ENCODE measurements at regions not wholly inside any gene's neighbourhood (a gene's known extent, or its start where the extent isn't known, plus 50 kb on each side); places are given as distances from the start of the nearest gene placed in this dataset.

GRCh38 chr16:13645601-13646245, 274.2 kb upstream of the ERCC4 start:
- no peaks in the 10 kb centered on the region for H3K36me3 Mint-ChIP-seq (ENCODE audit: low read depth)
- no peak for ATAC-seq

GRCh38 chr16:13660807-13661206, 259.1 kb upstream of the ERCC4 start:
- ATAC-seq (no peak), DNase-seq (no peak)
- Mint-ChIP-seq H3K4me1 (no peaks in the 10 kb centered on the region), H3K9me3 (no peaks in the 10 kb centered on the region), H3K36me3 (ENCODE audit: low read depth) (no peaks in the 10 kb centered on the region), H3K4me3 (no peak overlapping the region), H3K27me3 (no peaks in the 10 kb centered on the region), H3K27ac (no peak overlapping the region)

More at GRCh38 chr16:13645601-13646245, 274.2 kb upstream of the ERCC4 start:
- Mint-ChIP-seq H3K27ac (no peak overlapping the region), H3K27me3 (no peaks in the 10 kb centered on the region), H3K9me3 (peaks cover 6% of the 10 kb centered on the region), H3K4me1 (no peaks in the 10 kb centered on the region), H3K4me3 (no peak overlapping the region)
- no peak for DNase-seq

- peaks cover 4% of the 10 kb centered on the region for H3K27me3 Mint-ChIP-seq
- no peak overlapping the region for H3K4me3 Mint-ChIP-seq
- DNase-seq (no peak), ATAC-seq (no peak)
- H3K27ac Mint-ChIP-seq, result no peak overlapping the region
- no peaks in the 10 kb centered on the region for H3K36me3 Mint-ChIP-seq (ENCODE audit: low read depth)
- no peaks in the 10 kb centered on the region for H3K4me1 Mint-ChIP-seq
- H3K9me3 Mint-ChIP-seq, result peaks cover 9% of the 10 kb centered on the region
Measured at GRCh38 chr16:13665876-13666275, 254.1 kb upstream of the ERCC4 start.

- ATAC-seq (no peak), DNase-seq (no peak)
- H3K4me3 Mint-ChIP-seq, result no peak overlapping the region
- H3K36me3 Mint-ChIP-seq (ENCODE audit: low read depth), result no peaks in the 10 kb centered on the region
- H3K4me1 Mint-ChIP-seq, result no peaks in the 10 kb centered on the region
- H3K27ac Mint-ChIP-seq, result no peak overlapping the region
- H3K27me3 Mint-ChIP-seq, result peaks cover 4% of the 10 kb centered on the region
- peaks cover 22% of the 10 kb centered on the region for H3K9me3 Mint-ChIP-seq
Measured at GRCh38 chr16:13672196-13672595, 247.8 kb upstream of the ERCC4 start.

- ATAC-seq (no peak), DNase-seq (no peak)
- H3K9me3 Mint-ChIP-seq, result peaks cover 12% of the 10 kb centered on the region
- H3K36me3 Mint-ChIP-seq (ENCODE audit: low read depth), result no peaks in the 10 kb centered on the region
- H3K27ac Mint-ChIP-seq, result no peak overlapping the region
- H3K4me1 Mint-ChIP-seq, result no peaks in the 10 kb centered on the region
- no peaks in the 10 kb centered on the region for H3K27me3 Mint-ChIP-seq
- H3K4me3 Mint-ChIP-seq, result no peak overlapping the region
Measured at GRCh38 chr16:13680021-13680889, 239.7 kb upstream of the ERCC4 start.

GRCh38 chr16:13684819-13685563, 235.0 kb upstream of the ERCC4 start:
- H3K27ac Mint-ChIP-seq, result no peak overlapping the region
- no peaks in the 10 kb centered on the region for H3K36me3 Mint-ChIP-seq (ENCODE audit: low read depth)
- H3K9me3 Mint-ChIP-seq, result no peaks in the 10 kb centered on the region
- H3K4me3 Mint-ChIP-seq, result no peak overlapping the region
- no peaks in the 10 kb centered on the region for H3K4me1 Mint-ChIP-seq
- DNase-seq (no peak), ATAC-seq (no peak)
- peaks cover 3% of the 10 kb centered on the region for H3K27me3 Mint-ChIP-seq

- H3K4me1 Mint-ChIP-seq, result no peaks in the 10 kb centered on the region
- H3K36me3 Mint-ChIP-seq (ENCODE audit: low read depth), result no peaks in the 10 kb centered on the region
- no peak overlapping the region for H3K4me3 Mint-ChIP-seq
- no peak for ATAC-seq
- DNase-seq, result no peak
- H3K9me3 Mint-ChIP-seq, result peaks cover 56% of the 10 kb centered on the region
- no peak overlapping the region for H3K27ac Mint-ChIP-seq
- H3K27me3 Mint-ChIP-seq, result no peaks in the 10 kb centered on the region
Measured at GRCh38 chr16:13696017-13696416, 223.9 kb upstream of the ERCC4 start.

- no peak overlapping the region for H3K4me3 Mint-ChIP-seq
- H3K36me3 Mint-ChIP-seq (ENCODE audit: low read depth), result no peaks in the 10 kb centered on the region
- no peak overlapping the region for H3K27ac Mint-ChIP-seq
- ATAC-seq (no peak), DNase-seq (no peak)
- H3K27me3 Mint-ChIP-seq, result no peaks in the 10 kb centered on the region
- H3K9me3 Mint-ChIP-seq, result peaks cover 53% of the 10 kb centered on the region
- no peaks in the 10 kb centered on the region for H3K4me1 Mint-ChIP-seq
Measured at GRCh38 chr16:13697013-13697412, 222.9 kb upstream of the ERCC4 start.

GRCh38 chr16:13697568-13697967, 222.4 kb upstream of the ERCC4 start:
- Mint-ChIP-seq H3K27me3 (no peaks in the 10 kb centered on the region), H3K9me3 (peaks cover 49% of the 10 kb centered on the region), H3K4me1 (no peaks in the 10 kb centered on the region), H3K36me3 (ENCODE audit: low read depth) (no peaks in the 10 kb centered on the region), H3K4me3 (no peak overlapping the region), H3K27ac (no peak overlapping the region)
- DNase-seq (no peak), ATAC-seq (no peak)

GRCh38 chr16:13702614-13703013, 217.3 kb upstream of the ERCC4 start:
- Mint-ChIP-seq H3K4me3 (no peak overlapping the region), H3K27ac (no peak overlapping the region), H3K36me3 (ENCODE audit: low read depth) (no peaks in the 10 kb centered on the region), H3K9me3 (peaks cover 34% of the 10 kb centered on the region), H3K27me3 (no peaks in the 10 kb centered on the region), H3K4me1 (no peaks in the 10 kb centered on the region)
- DNase-seq (no peak), ATAC-seq (no peak)

GRCh38 chr16:13708347-13709120, 211.4 kb upstream of the ERCC4 start:
- peaks cover 2% of the 10 kb centered on the region for H3K27me3 Mint-ChIP-seq
- DNase-seq (no peak), ATAC-seq (no peak)
- H3K4me1 Mint-ChIP-seq, result no peaks in the 10 kb centered on the region
- no peak overlapping the region for H3K4me3 Mint-ChIP-seq
- no peak overlapping the region for H3K27ac Mint-ChIP-seq
- peaks cover 12% of the 10 kb centered on the region for H3K9me3 Mint-ChIP-seq
- H3K36me3 Mint-ChIP-seq (ENCODE audit: low read depth), result no peaks in the 10 kb centered on the region

- Mint-ChIP-seq H3K36me3 (ENCODE audit: low read depth) (no peaks in the 10 kb centered on the region), H3K4me1 (no peaks in the 10 kb centered on the region), H3K9me3 (no peaks in the 10 kb centered on the region), H3K27ac (no peak overlapping the region), H3K27me3 (no peaks in the 10 kb centered on the region), H3K4me3 (no peak overlapping the region)
- DNase-seq (no peak), ATAC-seq (no peak)
Measured at GRCh38 chr16:13718748-13719147, 201.2 kb upstream of the ERCC4 start.

GRCh38 chr16:13727943-13728342, 192.0 kb upstream of the ERCC4 start:
- Mint-ChIP-seq H3K27ac (no peak overlapping the region), H3K36me3 (ENCODE audit: low read depth) (no peaks in the 10 kb centered on the region)

GRCh38 chr16:13733561-13733960, 186.4 kb upstream of the ERCC4 start:
- DNase-seq (no peak), ATAC-seq (no peak)
- Mint-ChIP-seq H3K27ac (no peak overlapping the region), H3K27me3 (peaks cover 2% of the 10 kb centered on the region), H3K4me1 (no peaks in the 10 kb centered on the region), H3K4me3 (no peak overlapping the region), H3K36me3 (ENCODE audit: low read depth) (no peaks in the 10 kb centered on the region), H3K9me3 (peaks cover 11% of the 10 kb centered on the region)

More at GRCh38 chr16:13727943-13728342, 192.0 kb upstream of the ERCC4 start:
- Mint-ChIP-seq H3K27me3 (peaks cover 2% of the 10 kb centered on the region), H3K4me1 (no peaks in the 10 kb centered on the region), H3K4me3 (no peak overlapping the region), H3K9me3 (peaks cover 20% of the 10 kb centered on the region)
- no peak for DNase-seq
- no peak for ATAC-seq

All from activated naive CD8-positive, alpha-beta T cell treated with anti-CD3 and anti-CD28 coated beads, Interleukin-2, amount 50 U/mL, for 24 hours (primary cell).